Testis (tissue), 2 donors: ENCODE measurements at regions not wholly inside any gene's neighbourhood (a gene's known extent, or its start where the extent isn't known, plus 50 kb on each side); places are given as distances from the start of the nearest gene placed in this dataset.

Experiments used
- DNase-seq: peaks from one replicate; pipeline ENCODE4 v3.0.0-alpha.2; 2019
- H3K27ac ChIP-seq, 2 donors: fragments of 200-600 bp; sonication (generic); one replicate each; pipeline ENCODE4 v1.5.1; 2019
- H3K27me3 ChIP-seq: fragments of 200-600 bp; sonication (generic); one replicate; pipeline ENCODE4 v1.5.1; 2019
- H3K36me3 ChIP-seq: fragments of 200-600 bp; sonication (generic); one replicate; pipeline ENCODE4 v1.5.1; 2017; ENCODE audit warnings: low read depth; ENCODE audit errors: missing control alignments
- H3K4me1 ChIP-seq: fragments of 200-600 bp; sonication (generic); one replicate; pipeline ENCODE4 v1.5.1; 2019
- H3K4me3 ChIP-seq, 2 donors: fragments of 200-600 bp; sonication (generic); one replicate each; pipeline ENCODE4 v1.5.1; 2017 to 2019
- H3K9me3 ChIP-seq: fragments of 200-600 bp; sonication (generic); one replicate; pipeline ENCODE4 v1.5.1; 2017
- POLR2A ChIP-seq: fragments of 450-650 bp; IDR thresholded peaks from one replicate; pipeline ENCODE4 v1.6.1; 2017; ENCODE audit warnings: antibody characterized with exemption, mild to moderate bottlenecking, moderate library complexity
- WGBS, 2 donors: methylation state at CpG; one replicate each; pipeline ENCODE4 v1.1.5; 2018; 5-methylcytosine and 5-hydroxymethylcytosine counted together
- intact Hi-C: fragments of 100-400 bp; cut with DNase I; formaldehyde crosslinking; loops from one replicate; pipeline ENCODE4 v1.15.1; 2023; ENCODE audit warnings: low total_unique reads
- TF ChIP-seq, protein P1 (sequence below), 3 experiments: fragments of 450-650 bp in 2 of 3; fragments of 200-600 bp in 1 of 3; sonication (generic) in 1 of 3; IDR thresholded peaks; one replicate each; pipeline ENCODE4 v1.5.1; 2016 to 2019; ENCODE audit warnings: antibody characterized with exemption in 3 of 3, mild to moderate bottlenecking in 2 of 3, moderate library complexity in 1 of 3

DNA sequence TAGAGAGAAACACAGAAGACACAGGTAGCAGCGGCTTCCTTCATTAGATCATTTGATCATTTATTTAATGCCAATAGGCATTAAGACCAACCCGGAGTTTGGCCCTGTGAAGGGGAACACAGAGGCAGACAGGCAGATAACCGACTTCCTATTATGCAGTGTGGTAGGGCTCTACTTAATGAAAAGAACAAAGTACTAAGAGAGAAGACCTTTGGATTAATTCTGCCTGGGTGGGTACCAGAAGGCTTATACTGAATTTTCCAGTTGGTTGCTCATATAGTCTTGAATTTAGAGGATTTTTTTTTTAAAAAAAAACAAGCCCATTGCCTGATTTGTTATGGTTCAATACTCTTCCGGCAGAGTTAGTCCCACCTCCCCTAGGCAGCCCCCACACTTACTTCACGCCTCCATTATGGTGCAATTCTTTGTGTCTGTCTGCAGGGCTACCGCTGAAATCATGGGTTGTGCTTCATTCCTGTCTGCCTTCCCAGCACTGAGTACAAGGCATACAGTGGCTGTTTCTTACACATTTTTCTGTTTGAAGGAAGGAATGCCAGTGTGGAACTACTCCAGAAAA, 244.3 kb upstream of the APCDD1 start:
- Histone ChIP-seq H3K27ac (no peak overlapping the region), H3K9me3 (no peaks in the 10 kb centered on the region), H3K27me3 (no peaks in the 10 kb centered on the region), H3K4me3 (no peak overlapping the region), H3K36me3 (no peaks in the 10 kb centered on the region), H3K4me1 (no peaks in the 10 kb centered on the region)
- no peak for DNase-seq
- TF ChIP-seq POLR2A, result no peak
- TF ChIP-seq, protein P1, sequence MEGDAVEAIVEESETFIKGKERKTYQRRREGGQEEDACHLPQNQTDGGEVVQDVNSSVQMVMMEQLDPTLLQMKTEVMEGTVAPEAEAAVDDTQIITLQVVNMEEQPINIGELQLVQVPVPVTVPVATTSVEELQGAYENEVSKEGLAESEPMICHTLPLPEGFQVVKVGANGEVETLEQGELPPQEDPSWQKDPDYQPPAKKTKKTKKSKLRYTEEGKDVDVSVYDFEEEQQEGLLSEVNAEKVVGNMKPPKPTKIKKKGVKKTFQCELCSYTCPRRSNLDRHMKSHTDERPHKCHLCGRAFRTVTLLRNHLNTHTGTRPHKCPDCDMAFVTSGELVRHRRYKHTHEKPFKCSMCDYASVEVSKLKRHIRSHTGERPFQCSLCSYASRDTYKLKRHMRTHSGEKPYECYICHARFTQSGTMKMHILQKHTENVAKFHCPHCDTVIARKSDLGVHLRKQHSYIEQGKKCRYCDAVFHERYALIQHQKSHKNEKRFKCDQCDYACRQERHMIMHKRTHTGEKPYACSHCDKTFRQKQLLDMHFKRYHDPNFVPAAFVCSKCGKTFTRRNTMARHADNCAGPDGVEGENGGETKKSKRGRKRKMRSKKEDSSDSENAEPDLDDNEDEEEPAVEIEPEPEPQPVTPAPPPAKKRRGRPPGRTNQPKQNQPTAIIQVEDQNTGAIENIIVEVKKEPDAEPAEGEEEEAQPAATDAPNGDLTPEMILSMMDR (IDR thresholded peaks at IDR 0.05), result no peak
- intact Hi-C loops, result no loop called here
- WGBS, 2 donors, result 75 to 83% methylated on average over 6 of the region's 6 CpGs

DNA sequence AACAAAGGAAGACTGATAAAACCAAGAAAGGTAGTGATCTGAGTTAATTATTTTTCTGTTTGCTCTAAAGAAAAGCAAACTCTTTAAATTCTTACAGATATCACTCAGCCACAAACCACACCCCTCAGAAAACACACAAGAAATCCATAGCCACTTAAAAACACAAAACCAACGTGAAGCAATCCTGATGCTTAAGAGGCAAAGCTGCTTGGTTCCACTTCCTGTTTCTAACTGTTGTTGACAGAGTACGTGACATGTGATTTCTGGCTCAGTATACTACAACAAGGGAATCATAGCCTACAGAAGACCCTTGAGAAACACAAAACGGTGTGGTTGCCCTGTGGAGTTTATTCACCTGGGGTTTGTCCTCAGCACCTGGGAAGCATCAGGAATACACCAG, 240.9 kb upstream of the APCDD1 start:
- Histone ChIP-seq H3K4me1 (no peaks in the 10 kb centered on the region), H3K36me3 (no peaks in the 10 kb centered on the region), H3K27me3 (no peaks in the 10 kb centered on the region), H3K27ac (no peak overlapping the region), H3K9me3 (no peaks in the 10 kb centered on the region), H3K4me3 (no peak overlapping the region)
- intact Hi-C loops, result no loop called here
- WGBS, 2 donors, result 61 to 82% methylated on average over 3 of the region's 3 CpGs
- DNase-seq, result no peak
- TF ChIP-seq, protein P1 (IDR thresholded peaks at IDR 0.05), result no peak
- TF ChIP-seq POLR2A, result no peak

DNA sequence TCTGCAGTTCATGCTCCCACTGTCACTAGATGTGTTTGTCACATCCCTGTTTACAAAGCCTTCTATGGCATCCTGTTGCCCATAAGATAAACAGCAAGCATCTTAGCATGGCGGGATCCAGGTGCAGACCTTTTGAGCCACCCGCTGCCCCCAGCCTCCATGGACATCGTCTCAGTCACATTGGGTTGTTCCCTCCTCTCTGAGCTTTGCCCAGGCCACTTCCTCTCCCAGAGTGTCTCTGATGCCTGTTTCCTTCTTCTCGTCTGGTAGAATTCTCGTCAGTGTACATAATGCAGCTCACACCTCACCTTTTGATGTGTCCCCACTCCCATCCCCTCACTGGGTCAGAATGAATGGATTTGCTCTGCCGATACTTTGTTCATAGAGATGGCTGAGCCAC, 239.0 kb upstream of the APCDD1 start:
- DNase-seq, result no peak
- no peaks in the 10 kb centered on the region for H3K36me3 ChIP-seq
- intact Hi-C loops, result no loop called here
- TF ChIP-seq, protein P1 (IDR thresholded peaks at IDR 0.05), result no peak
- TF ChIP-seq POLR2A, result no peak
- 90 to 92% methylated on average over 6 of the region's 6 CpGs for WGBS, 2 donors
- no peaks in the 10 kb centered on the region for H3K9me3 ChIP-seq
- H3K4me3 ChIP-seq, result no peak overlapping the region
- no peak overlapping the region for H3K27ac ChIP-seq
- H3K4me1 ChIP-seq, result no peaks in the 10 kb centered on the region
- H3K27me3 ChIP-seq, result no peaks in the 10 kb centered on the region

DNA sequence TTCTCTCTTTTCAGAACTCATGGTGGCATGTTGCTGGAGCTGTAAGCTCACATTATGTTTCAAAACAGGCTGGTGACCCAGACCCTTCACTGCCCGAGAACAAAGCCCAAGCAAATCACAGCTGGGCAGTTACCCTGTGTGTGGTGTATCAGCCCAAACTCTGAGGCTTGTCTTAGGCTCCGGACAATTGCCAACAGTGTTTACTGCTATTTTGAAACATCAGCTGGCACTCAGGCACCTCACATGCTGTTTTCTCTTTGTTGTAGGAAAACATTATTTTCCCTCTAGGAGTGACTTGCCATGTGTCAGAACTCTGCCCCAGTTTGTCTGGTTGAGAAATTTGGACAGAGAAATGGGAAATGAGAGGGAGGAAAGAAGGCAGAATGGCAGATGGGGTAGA, 237.6 kb upstream of the APCDD1 start:
- Histone ChIP-seq H3K36me3 (no peaks in the 10 kb centered on the region), H3K4me3 (no peak overlapping the region), H3K27ac (no peak overlapping the region), H3K27me3 (no peaks in the 10 kb centered on the region), H3K9me3 (no peaks in the 10 kb centered on the region), H3K4me1 (no peaks in the 10 kb centered on the region)
- TF ChIP-seq, protein P1 (IDR thresholded peaks at IDR 0.05), result no peak
- TF ChIP-seq POLR2A, result no peak
- intact Hi-C loops, result no loop called here
- WGBS, 2 donors, result 86 to 95% methylated on average over 2 of the region's 2 CpGs
- DNase-seq, result no peak

DNA sequence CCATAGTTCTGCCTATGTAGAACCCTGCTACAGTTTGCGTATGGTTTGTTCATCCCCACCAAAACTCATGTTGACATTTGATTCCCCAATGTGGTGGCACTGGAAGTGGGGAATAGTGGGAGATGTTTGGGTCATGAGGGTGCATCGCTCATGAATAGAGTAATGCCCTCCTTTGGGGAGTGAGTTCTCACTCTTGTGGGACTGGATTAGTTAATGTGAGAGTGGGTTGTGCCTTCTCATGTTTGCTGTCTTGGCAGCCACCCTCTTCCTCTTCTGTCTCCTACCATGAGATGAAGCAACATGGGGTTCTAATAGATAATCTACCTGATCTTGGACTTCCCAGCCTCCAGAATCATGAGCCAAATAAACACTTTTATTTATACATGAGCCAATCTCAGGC, 237.2 kb upstream of the APCDD1 start:
- H3K4me3 ChIP-seq, result no peak overlapping the region
- TF ChIP-seq POLR2A, result no peak
- 94 to 96% methylated on average over 2 of the region's 2 CpGs for WGBS, 2 donors
- no peak overlapping the region for H3K27ac ChIP-seq
- H3K4me1 ChIP-seq, result no peaks in the 10 kb centered on the region
- H3K27me3 ChIP-seq, result no peaks in the 10 kb centered on the region
- H3K36me3 ChIP-seq, result no peaks in the 10 kb centered on the region
- H3K9me3 ChIP-seq, result no peaks in the 10 kb centered on the region
- intact Hi-C loops, result no loop called here
- no peak for DNase-seq
